GM18909 (cell line): ENCODE measurements at regions not wholly inside any gene's neighbourhood (a gene's known extent, or its start where the extent isn't known, plus 50 kb on each side); places are given as distances from the start of the nearest gene placed in this dataset.

Experiments used
- ATAC-seq: cut with Tn5 transposase; IDR thresholded peaks from one replicate; pipeline ENCODE4 v1.9.1; 2021; ENCODE audit warnings: mild to moderate bottlenecking; ENCODE audit not compliant: unreplicated experiment, poor library complexity

DNA sequence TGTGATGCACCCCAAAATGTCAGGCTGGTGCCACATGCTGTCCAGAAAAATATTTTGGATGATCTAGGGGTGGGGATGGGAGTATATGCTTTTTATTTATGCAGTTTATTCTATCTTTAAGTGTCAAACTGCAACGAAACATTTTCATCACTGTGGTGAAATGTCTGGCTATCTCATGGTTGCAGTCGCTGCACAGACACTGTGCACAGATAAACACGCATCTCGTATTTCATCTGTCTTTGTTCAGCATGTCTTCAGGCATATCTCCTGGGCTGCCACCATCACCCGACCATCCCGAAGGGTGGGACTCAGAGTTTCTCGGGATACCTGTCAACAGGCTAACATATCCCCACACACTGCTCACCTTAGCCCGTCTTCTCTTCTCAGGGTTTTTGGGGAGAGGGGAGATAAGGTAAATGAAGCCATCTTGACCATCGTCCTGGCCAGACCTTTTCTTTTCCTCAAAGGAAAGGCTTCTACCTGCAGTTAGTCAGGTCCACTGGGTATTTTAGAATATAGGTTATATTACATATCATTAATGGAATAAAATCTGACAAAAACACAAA, 80.7 kb upstream of the NABP1 start:
- no peak for ATAC-seq

DNA sequence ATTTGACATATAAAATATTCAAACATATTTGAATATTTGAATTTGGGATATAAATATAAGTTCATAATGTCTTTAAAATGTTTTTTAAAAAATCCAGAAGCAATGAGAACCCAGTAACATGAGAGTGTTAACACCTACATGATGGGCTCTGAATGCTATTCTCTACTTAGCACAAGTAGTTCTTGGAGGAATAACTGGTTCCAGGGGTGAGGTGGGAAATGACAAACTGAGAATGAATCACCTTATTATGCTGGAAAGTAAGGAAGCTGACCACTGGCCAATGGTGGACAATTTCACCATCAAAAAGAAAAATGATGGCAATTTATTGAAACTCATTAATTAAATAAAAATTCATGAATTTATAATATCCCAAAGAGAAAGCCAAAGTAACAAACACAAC, 79.6 kb upstream of the NABP1 start:
- no peak for ATAC-seq

DNA sequence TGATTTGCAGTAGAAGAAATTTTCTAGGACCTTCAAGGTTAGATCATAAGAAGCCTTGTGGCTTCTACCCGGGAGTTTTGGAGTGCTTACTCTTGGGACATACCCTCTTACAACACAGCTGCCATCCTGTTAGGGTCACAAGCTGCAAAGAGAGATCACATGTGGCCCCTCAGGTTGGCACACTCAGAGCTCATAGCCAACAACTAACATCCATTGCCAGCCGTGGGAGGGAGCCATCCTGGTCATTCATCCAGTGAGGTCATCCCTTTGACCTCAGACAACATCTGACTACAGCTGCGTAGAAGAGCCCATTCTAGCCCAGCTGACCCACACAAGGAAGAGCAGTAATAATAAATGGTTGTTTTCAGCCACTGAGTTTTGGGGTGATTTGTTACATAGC, 76.9 kb upstream of the NABP1 start:
- no peak for ATAC-seq

DNA sequence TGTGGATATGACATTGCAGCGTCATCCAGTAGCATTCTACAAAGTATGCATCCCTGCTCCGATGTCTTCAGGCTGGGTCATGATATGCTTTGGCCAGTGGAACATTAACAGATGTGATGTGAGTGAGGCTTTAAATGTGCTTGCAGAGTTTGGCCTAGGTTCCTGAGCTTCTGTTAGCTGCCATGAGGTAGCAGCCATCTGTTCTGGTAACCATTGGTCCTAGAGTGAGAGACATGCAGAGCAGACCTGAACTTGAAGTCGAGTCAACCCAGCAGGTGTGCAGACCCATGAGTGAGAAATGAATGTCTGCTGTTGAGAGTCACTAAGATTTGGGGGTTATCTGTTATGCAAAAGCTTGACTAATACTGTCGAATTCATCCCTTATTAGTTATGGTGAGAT, 73.8 kb upstream of the NABP1 start:
- no peak for ATAC-seq

GRCh38 chr2:191607096-191607495, 70.8 kb upstream of the NABP1 start:
- no peak for ATAC-seq

GRCh38 chr2:191610756-191611155, 67.2 kb upstream of the NABP1 start:
- ATAC-seq, result no peak

- ATAC-seq, result peak; percentile 98
Measured at GRCh38 chr2:191611614-191612013, 66.3 kb upstream of the NABP1 start.

DNA sequence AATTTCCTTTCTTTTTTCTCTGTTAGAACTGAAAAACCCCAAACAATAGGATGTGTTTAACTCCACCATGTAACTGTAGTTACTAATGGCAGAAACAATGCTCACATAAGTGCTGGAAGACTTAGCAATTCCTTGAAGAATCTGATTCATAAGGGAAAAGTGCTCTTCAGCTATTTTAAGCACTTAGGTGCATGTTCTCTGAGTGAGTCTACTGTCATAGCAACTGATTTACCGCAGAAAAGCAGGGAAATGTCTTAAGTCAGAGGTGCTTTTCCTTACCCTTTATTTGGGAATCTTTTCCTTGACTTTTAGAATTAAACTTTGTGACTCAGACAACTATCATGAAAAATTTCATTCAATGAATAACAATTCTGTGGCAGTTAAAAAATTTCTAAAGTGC, 65.4 kb upstream of the NABP1 start:
- no peak for ATAC-seq

GRCh38 chr2:191614759-191615158, 63.2 kb upstream of the NABP1 start:
- no peak for ATAC-seq

DNA sequence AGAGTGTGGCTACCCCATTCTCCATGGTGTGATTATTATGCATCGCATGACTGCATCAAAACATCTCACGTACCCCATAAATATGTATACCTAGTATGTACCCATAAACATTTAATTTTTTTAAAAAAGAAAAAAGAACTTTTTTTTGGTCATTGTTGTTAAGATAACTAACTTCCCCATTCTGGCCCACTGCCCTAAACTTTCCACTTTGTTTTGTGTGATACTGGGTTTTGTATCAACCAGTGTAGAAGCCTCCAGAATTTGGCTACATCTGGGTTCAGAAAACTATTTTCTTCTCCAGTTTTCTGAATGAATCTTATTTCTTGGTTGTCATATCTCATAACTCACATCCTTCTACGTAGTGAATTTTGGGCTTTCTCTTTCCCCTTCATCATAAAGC, 62.3 kb upstream of the NABP1 start:
- no peak for ATAC-seq

DNA sequence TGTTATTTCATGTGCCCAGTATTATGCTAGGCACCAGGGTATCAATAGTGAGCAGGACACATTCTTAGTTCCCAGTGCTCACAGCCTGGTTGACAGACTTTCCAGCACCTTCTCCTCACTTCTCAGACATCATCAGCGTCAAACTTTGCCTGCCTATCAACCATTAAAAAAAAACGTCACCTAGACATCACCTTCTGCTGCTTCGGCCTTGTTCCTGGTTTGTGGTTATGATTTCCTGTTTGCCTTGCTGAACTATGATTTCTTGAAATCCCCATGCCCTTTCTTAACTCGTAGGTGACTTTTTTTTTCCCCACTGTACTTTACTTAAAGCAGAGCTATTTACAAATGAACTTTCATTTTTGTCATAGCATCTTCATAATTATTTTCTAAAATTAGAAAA, 60.4 kb upstream of the NABP1 start:
- peak; percentile 97 for ATAC-seq

DNA sequence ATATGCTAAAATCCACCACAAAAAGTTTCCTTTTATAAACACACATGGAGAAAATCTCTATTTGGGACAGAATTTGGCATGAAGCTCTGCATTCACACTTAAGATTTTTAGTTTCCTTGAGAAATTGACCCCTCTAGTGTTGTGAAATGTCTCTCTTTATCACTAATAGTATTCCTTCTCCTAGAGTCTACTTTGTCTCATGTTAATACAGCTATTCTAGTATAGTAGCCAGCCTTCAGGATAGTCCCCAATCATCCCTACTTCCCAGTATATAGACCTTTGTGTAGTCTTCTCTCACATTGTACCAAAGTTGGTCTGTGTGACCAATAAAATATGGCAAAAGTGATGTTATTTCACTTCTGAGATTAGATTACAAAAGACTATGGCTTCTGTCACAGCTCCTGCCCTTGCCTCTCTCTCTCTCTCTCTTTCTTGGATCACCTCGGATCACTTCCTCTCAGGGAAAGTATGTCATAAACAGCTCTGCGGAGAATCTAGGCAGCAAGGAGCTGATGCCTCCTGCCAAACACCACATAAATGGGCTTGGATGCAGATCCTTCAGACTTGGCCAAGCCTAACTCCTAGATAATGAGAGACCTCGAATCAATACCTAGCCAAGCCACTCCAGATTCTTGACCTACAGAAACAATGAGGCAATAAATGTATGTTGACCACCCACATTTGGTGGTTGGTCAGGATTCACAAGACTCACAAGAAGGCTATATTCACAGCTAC, 59.7 kb upstream of the NABP1 start:
- peak; percentile 16 for ATAC-seq

GRCh38 chr2:191618786-191619185, 59.1 kb upstream of the NABP1 start:
- ATAC-seq, result no peak

- no peak for ATAC-seq
Measured at GRCh38 chr2:191620144-191620543, 57.8 kb upstream of the NABP1 start.

GRCh38 chr2:191622374-191623320, 55.3 kb upstream of the NABP1 start:
- ATAC-seq, result no peak

DNA sequence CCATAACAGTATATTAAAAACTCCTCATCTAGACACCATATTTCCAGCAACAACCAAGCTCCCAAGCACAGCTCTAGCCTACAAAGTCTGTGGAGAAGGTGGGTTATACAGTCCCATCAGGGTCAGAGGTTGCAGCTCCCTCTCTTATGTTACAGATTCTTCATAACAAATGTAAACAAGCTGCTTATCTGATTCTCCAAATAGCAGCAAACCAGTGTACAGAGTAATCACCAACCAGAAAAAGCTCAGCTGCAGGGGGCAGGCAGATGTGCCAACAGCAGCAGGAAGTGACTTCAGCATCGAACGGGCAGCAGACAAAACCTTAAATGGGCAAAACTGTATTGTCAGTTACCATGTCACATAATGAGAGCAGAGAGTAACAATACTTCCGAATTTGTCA, 52.9 kb upstream of the NABP1 start:
- ATAC-seq, result peak; percentile 55

DNA sequence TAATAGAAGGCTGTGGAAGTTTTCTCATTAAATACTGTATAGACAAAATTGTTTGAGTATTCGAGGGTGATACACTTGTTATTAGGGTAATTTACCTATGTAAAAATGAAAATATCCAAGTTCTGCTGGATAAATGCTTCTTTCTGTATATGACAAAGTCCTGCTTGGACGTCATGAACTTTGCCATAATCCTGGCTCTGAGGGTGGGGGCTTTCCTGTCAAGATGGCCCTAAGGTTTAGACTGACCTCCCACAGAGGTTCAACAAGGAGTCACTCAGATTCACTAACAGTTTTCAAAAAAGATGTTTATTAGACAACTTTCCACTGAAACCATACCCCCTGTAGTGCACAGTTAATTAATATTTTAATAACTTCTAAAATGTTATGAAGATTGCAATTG, 52.5 kb upstream of the NABP1 start:
- no peak for ATAC-seq

DNA sequence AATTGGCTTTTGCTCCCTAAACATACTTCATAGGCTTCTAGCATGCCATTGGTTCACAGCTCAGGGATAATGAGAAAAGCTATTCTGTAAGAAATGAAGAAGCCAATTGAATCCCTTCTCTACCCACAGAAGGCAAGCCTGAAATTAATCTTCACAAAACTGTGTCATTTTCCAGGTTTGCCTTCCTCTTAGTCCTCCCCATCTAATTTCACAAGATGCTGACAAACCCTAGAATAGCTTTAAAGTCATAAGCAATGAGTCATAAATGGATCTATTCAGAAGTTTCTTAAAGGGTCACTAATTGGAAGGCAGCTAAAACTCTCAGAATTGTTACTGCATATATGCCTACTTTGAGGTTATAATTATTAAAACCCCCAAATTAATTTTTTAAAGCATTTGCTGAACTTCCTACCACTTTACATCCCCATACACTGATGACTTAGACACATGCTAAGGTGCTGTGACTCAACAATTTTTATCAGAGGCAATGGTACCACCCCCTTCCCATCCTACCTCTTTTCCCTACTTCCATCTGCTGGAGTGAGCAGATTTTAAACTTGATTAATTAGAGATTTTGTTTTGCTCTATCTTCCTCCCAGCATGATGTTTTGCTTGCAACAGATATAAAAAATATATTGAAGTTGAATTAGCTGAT, 51.3 kb upstream of the NABP1 start:
- ATAC-seq, result no peak

GRCh38 chr2:191627518-191627917, 50.4 kb upstream of the NABP1 start:
- ATAC-seq, result no peak
